Spleen (tissue), 7 donors: ENCODE measurements at regions not wholly inside any gene's neighbourhood (a gene's known extent, or its start where the extent isn't known, plus 50 kb on each side); places are given as distances from the start of the nearest gene placed in this dataset.

ENCODE experiments used
- POLR2A ChIP-seq, 3 donors: fragments of 450-650 bp; IDR thresholded peaks; one replicate each; pipeline ENCODE4 v1.5.1; 2017; ENCODE audit warnings: antibody characterized with exemption in 3 of 3, mild to moderate bottlenecking in 1 of 3
- POLR2AphosphoS5 ChIP-seq, 3 donors: sonication (generic); formaldehyde crosslinking; IDR thresholded peaks; one replicate each; pipeline ENCODE4 v1.5.1; 2017; ENCODE audit warnings: antibody characterized with exemption in 3 of 3
- TF ChIP-seq, protein P1 (sequence below), 11 experiments: fragments of 200-600 bp in 7 of 11; fragments of 450-650 bp in 4 of 11; sonication (generic) in 4 of 11; IDR thresholded peaks in 8 of 11; conservative IDR thresholded peaks in 3 of 11; 1 replicate in 7 of 11; 2 replicates in 4 of 11; pipeline versions ENCODE4 v1.4.0 to v1.8.0; 2016 to 2021; ENCODE audit warnings: antibody characterized with exemption in 11 of 11, inconsistent platforms in 4 of 11, mild to moderate bottlenecking in 1 of 11
- donor health status: DM: no; HTN: no; CAD: no; lungs with moderate emphysema.
- donor health status: DM: no; HTN: no; CAD: no.
- donor health status: DM: no; HTN: no; CAD: no.

DNA sequence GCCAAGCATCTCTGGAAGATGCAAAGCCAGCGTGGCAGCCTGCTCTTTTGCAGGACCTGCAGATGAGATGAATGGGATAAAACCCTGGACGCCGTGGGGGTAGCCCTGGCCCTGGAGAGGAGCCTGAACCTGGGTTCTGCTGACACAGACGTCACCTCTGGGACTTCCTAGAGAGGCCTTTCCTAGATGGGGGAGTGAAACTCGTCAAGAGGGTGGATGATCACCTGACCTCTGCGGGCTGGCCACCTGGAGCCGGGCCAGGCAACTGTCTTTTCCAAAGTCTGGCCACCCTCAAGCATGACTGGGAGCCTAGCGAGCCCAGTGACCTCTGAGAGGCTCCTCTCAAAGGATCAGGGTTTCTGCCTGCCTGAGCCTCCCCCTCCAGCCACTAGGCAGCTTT, 529.0 kb downstream of the KCNJ18 start:
- TF ChIP-seq, protein P1, sequence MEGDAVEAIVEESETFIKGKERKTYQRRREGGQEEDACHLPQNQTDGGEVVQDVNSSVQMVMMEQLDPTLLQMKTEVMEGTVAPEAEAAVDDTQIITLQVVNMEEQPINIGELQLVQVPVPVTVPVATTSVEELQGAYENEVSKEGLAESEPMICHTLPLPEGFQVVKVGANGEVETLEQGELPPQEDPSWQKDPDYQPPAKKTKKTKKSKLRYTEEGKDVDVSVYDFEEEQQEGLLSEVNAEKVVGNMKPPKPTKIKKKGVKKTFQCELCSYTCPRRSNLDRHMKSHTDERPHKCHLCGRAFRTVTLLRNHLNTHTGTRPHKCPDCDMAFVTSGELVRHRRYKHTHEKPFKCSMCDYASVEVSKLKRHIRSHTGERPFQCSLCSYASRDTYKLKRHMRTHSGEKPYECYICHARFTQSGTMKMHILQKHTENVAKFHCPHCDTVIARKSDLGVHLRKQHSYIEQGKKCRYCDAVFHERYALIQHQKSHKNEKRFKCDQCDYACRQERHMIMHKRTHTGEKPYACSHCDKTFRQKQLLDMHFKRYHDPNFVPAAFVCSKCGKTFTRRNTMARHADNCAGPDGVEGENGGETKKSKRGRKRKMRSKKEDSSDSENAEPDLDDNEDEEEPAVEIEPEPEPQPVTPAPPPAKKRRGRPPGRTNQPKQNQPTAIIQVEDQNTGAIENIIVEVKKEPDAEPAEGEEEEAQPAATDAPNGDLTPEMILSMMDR (IDR thresholded peaks at IDR 0.05 in 8 of 11, conservative IDR thresholded peaks at IDR 0.05 in 3 of 11) = no peak
- TF ChIP-seq POLR2A (IDR thresholded peaks at IDR 0.05) (no peak), POLR2AphosphoS5 (IDR thresholded peaks at IDR 0.05) (no peak)
